ENCODE measurements at regions not wholly inside any gene's neighbourhood (a gene's known extent, or its start where the extent isn't known, plus 50 kb on each side); places are given as distances from the start of the nearest gene placed in this dataset.

GRCh38 chr7:116432527-116432916, 67.0 kb upstream of the CAV2 start:
- H3K9me3 Mint-ChIP-seq, result no peaks in the 10 kb centered on the region
- ATAC-seq, result no peak
- H3K36me3 Mint-ChIP-seq (ENCODE audit: insufficient read depth), result no peaks in the 10 kb centered on the region

GRCh38 chr7:116433246-116433645, 66.3 kb upstream of the CAV2 start:
- Mint-ChIP-seq H3K36me3 (ENCODE audit: insufficient read depth) (no peaks in the 10 kb centered on the region), H3K9me3 (no peaks in the 10 kb centered on the region), H3K4me1 (ENCODE audit: low read depth) (no peaks in the 10 kb centered on the region), H3K4me3 (no peak overlapping the region), H3K27me3 (ENCODE audit: low read depth) (peaks cover 32% of the 10 kb centered on the region)
- ATAC-seq (no peak), DNase-seq (no peak)

More at GRCh38 chr7:116432527-116432916, 67.0 kb upstream of the CAV2 start:
- no peak for DNase-seq
- peaks cover 34% of the 10 kb centered on the region for H3K27me3 Mint-ChIP-seq (ENCODE audit: low read depth)
- H3K4me1 Mint-ChIP-seq (ENCODE audit: low read depth), result no peaks in the 10 kb centered on the region
- H3K4me3 Mint-ChIP-seq, result no peak overlapping the region

- no peaks in the 10 kb centered on the region for H3K36me3 Mint-ChIP-seq (ENCODE audit: insufficient read depth)
- ATAC-seq (no peak), DNase-seq (no peak)
- H3K27me3 Mint-ChIP-seq (ENCODE audit: low read depth), result peaks cover 28% of the 10 kb centered on the region
- no peaks in the 10 kb centered on the region for H3K4me1 Mint-ChIP-seq (ENCODE audit: low read depth)
- no peak overlapping the region for H3K4me3 Mint-ChIP-seq
- no peaks in the 10 kb centered on the region for H3K9me3 Mint-ChIP-seq
These were observed 64.7 kb upstream of the CAV2 start for GRCh38 chr7:116434820-116435341.

- DNase-seq (no peak), ATAC-seq (no peak)
- no peaks in the 10 kb centered on the region for H3K36me3 Mint-ChIP-seq (ENCODE audit: insufficient read depth)
- H3K9me3 Mint-ChIP-seq, result no peaks in the 10 kb centered on the region
- H3K27me3 Mint-ChIP-seq (ENCODE audit: low read depth), result peaks cover 20% of the 10 kb centered on the region
- H3K4me1 Mint-ChIP-seq (ENCODE audit: low read depth), result no peaks in the 10 kb centered on the region
- no peak overlapping the region for H3K4me3 Mint-ChIP-seq
These were observed 63.2 kb upstream of the CAV2 start for GRCh38 chr7:116436305-116436826.

- Mint-ChIP-seq H3K9me3 (no peaks in the 10 kb centered on the region), H3K4me3 (no peak overlapping the region), H3K4me1 (ENCODE audit: low read depth) (no peaks in the 10 kb centered on the region), H3K36me3 (ENCODE audit: insufficient read depth) (no peaks in the 10 kb centered on the region), H3K27me3 (ENCODE audit: low read depth) (peaks cover 11% of the 10 kb centered on the region)
- DNase-seq, result no peak
- no peak for ATAC-seq
These were observed 61.3 kb upstream of the CAV2 start for GRCh38 chr7:116438267-116438666.

GRCh38 chr7:116439005-116439404, 60.5 kb upstream of the CAV2 start:
- Mint-ChIP-seq H3K27me3 (ENCODE audit: low read depth) (peaks cover 11% of the 10 kb centered on the region), H3K9me3 (no peaks in the 10 kb centered on the region), H3K36me3 (ENCODE audit: insufficient read depth) (no peaks in the 10 kb centered on the region), H3K4me1 (ENCODE audit: low read depth) (no peaks in the 10 kb centered on the region), H3K4me3 (no peak overlapping the region)
- no peak for ATAC-seq
- DNase-seq, result no peak

GRCh38 chr7:116439841-116440549, 59.5 kb upstream of the CAV2 start:
- no peak overlapping the region for H3K4me3 Mint-ChIP-seq
- ATAC-seq (no peak), DNase-seq (no peak)
- no peaks in the 10 kb centered on the region for H3K9me3 Mint-ChIP-seq
- no peaks in the 10 kb centered on the region for H3K4me1 Mint-ChIP-seq (ENCODE audit: low read depth)
- peaks cover 12% of the 10 kb centered on the region for H3K27me3 Mint-ChIP-seq (ENCODE audit: low read depth)
- H3K36me3 Mint-ChIP-seq (ENCODE audit: insufficient read depth), result no peaks in the 10 kb centered on the region

GRCh38 chr7:116441534-116441933, 58.0 kb upstream of the CAV2 start:
- peaks cover 15% of the 10 kb centered on the region for H3K27me3 Mint-ChIP-seq (ENCODE audit: low read depth)
- H3K36me3 Mint-ChIP-seq (ENCODE audit: insufficient read depth), result no peaks in the 10 kb centered on the region
- ATAC-seq (no peak), DNase-seq (no peak)
- no peaks in the 10 kb centered on the region for H3K4me1 Mint-ChIP-seq (ENCODE audit: low read depth)
- no peak overlapping the region for H3K4me3 Mint-ChIP-seq
- H3K9me3 Mint-ChIP-seq, result no peaks in the 10 kb centered on the region

GRCh38 chr7:116443101-116443523, 56.4 kb upstream of the CAV2 start:
- H3K9me3 Mint-ChIP-seq, result no peaks in the 10 kb centered on the region
- H3K27me3 Mint-ChIP-seq (ENCODE audit: low read depth), result peaks cover 12% of the 10 kb centered on the region
- no peaks in the 10 kb centered on the region for H3K4me1 Mint-ChIP-seq (ENCODE audit: low read depth)

GRCh38 chr7:116443646-116444045, 55.9 kb upstream of the CAV2 start:
- Mint-ChIP-seq H3K4me1 (ENCODE audit: low read depth) (no peaks in the 10 kb centered on the region), H3K4me3 (no peak overlapping the region), H3K36me3 (ENCODE audit: insufficient read depth) (no peaks in the 10 kb centered on the region), H3K27me3 (ENCODE audit: low read depth) (peaks cover 12% of the 10 kb centered on the region), H3K9me3 (no peaks in the 10 kb centered on the region)
- no peak for DNase-seq
- ATAC-seq, result no peak

More at GRCh38 chr7:116443101-116443523, 56.4 kb upstream of the CAV2 start:
- H3K4me3 Mint-ChIP-seq, result no peak overlapping the region
- ATAC-seq, result no peak
- DNase-seq, result no peak
- no peaks in the 10 kb centered on the region for H3K36me3 Mint-ChIP-seq (ENCODE audit: insufficient read depth)

GRCh38 chr7:116445447-116446211, 53.9 kb upstream of the CAV2 start:
- DNase-seq, result no peak
- Mint-ChIP-seq H3K36me3 (ENCODE audit: insufficient read depth) (no peaks in the 10 kb centered on the region), H3K9me3 (no peaks in the 10 kb centered on the region), H3K4me1 (ENCODE audit: low read depth) (no peaks in the 10 kb centered on the region), H3K27me3 (ENCODE audit: low read depth) (peaks cover 15% of the 10 kb centered on the region), H3K4me3 (no peak overlapping the region)
- no peak for ATAC-seq

GRCh38 chr7:116446212-116446855, 53.2 kb upstream of the CAV2 start:
- ATAC-seq, result no peak
- Mint-ChIP-seq H3K4me3 (no peak overlapping the region), H3K4me1 (ENCODE audit: low read depth) (no peaks in the 10 kb centered on the region), H3K27me3 (ENCODE audit: low read depth) (peaks cover 15% of the 10 kb centered on the region), H3K36me3 (ENCODE audit: insufficient read depth) (no peaks in the 10 kb centered on the region), H3K9me3 (no peaks in the 10 kb centered on the region)
- no peak for DNase-seq

GRCh38 chr7:116447436-116447835, 52.1 kb upstream of the CAV2 start:
- peaks cover 15% of the 10 kb centered on the region for H3K27me3 Mint-ChIP-seq (ENCODE audit: low read depth)
- H3K9me3 Mint-ChIP-seq, result no peaks in the 10 kb centered on the region
- H3K4me3 Mint-ChIP-seq, result no peak overlapping the region
- ATAC-seq (no peak), DNase-seq (no peak)
- H3K4me1 Mint-ChIP-seq (ENCODE audit: low read depth), result no peaks in the 10 kb centered on the region
- no peaks in the 10 kb centered on the region for H3K36me3 Mint-ChIP-seq (ENCODE audit: insufficient read depth)
